Calu3 (cell line): ENCODE measurements at regions not wholly inside any gene's neighbourhood (a gene's known extent, or its start where the extent isn't known, plus 50 kb on each side); places are given as distances from the start of the nearest gene placed in this dataset.

Source experiments
- BruUV-seq: library from RNA; stranded (reverse); fragments of 400-500 nt; replicated peaks from 2 replicates; lab custom pipeline; 2021; lab: Mats Ljungman, UMichigan
- CTCF ChIA-PET: fragments of 300-600 bp; sonication (Branson Sonifier 250); formaldehyde crosslinking; loops from one replicate; lab custom pipeline; 2022; ENCODE audit warnings: antibody characterized with exemption; lab: Charles Lee
- DNase-seq: peaks from one replicate; pipeline ENCODE4 v3.0.0; 2022
- H3K27ac Mint-ChIP-seq: one replicate; pipeline ENCODE4 v1.8.0; 2022; ENCODE audit warnings: mixed read lengths; ENCODE audit not compliant: unreplicated experiment
- H3K27me3 Mint-ChIP-seq: one replicate; pipeline ENCODE4 v1.8.0; 2022; ENCODE audit warnings: mixed read lengths; ENCODE audit not compliant: unreplicated experiment
- H3K36me3 Mint-ChIP-seq: one replicate; pipeline ENCODE4 v1.8.0; 2022; ENCODE audit warnings: mild to moderate bottlenecking, moderate library complexity, mixed read lengths; ENCODE audit not compliant: insufficient read depth, unreplicated experiment
- H3K4me1 Mint-ChIP-seq: one replicate; pipeline ENCODE4 v1.8.0; 2022; ENCODE audit warnings: mild to moderate bottlenecking, low read depth, mixed read lengths; ENCODE audit not compliant: unreplicated experiment
- H3K4me3 Mint-ChIP-seq: one replicate; pipeline ENCODE4 v1.8.0; 2022; ENCODE audit warnings: mild to moderate bottlenecking, low read depth, moderate library complexity, mixed read lengths; ENCODE audit not compliant: unreplicated experiment
- H3K9me3 Mint-ChIP-seq: one replicate; pipeline ENCODE4 v1.8.0; 2022; ENCODE audit warnings: low read depth, mixed read lengths; ENCODE audit not compliant: unreplicated experiment
- intact Hi-C: fragments of 100-400 bp; cut with micrococcal nuclease; formaldehyde crosslinking; loops from one replicate; pipeline ENCODE4 v1.10.0; 2022; ENCODE audit not compliant: unreplicated experiment
- TF ChIP-seq, protein P1 (sequence below): fragments of 200-600 bp; IDR thresholded peaks from one replicate; pipeline ENCODE4 v1.8.0; 2022; ENCODE audit warnings: antibody characterized with exemption; ENCODE audit not compliant: unreplicated experiment

DNA sequence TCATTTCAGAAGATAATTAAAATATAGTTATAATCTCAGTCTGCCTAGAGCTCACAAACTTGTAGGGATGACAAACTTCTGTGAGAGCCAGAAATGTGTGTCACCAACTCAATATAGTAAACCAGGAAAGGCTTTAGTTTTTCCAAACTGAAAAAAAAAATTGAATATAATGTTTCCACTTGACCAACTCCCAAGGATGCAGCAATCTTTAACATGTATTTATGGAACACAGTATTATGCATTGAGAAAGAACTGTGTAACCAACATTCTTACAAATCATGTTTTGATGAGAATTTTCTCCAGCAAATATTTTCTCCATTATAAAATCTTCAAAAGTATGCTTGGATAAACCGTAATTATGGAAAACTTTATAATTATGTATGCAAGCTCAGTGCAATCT is 50.1 kb upstream of the KLF12 start:
- Mint-ChIP-seq H3K27ac (no peak overlapping the region), H3K4me1 (no peaks in the 10 kb centered on the region), H3K4me3 (no peak overlapping the region), H3K36me3 (no peaks in the 10 kb centered on the region), H3K27me3 (no peaks in the 10 kb centered on the region), H3K9me3 (no peaks in the 10 kb centered on the region)
- DNase-seq: no peak
- CTCF ChIA-PET: no interaction called here
- intact Hi-C loops: no loop called here
- TF ChIP-seq, protein P1, sequence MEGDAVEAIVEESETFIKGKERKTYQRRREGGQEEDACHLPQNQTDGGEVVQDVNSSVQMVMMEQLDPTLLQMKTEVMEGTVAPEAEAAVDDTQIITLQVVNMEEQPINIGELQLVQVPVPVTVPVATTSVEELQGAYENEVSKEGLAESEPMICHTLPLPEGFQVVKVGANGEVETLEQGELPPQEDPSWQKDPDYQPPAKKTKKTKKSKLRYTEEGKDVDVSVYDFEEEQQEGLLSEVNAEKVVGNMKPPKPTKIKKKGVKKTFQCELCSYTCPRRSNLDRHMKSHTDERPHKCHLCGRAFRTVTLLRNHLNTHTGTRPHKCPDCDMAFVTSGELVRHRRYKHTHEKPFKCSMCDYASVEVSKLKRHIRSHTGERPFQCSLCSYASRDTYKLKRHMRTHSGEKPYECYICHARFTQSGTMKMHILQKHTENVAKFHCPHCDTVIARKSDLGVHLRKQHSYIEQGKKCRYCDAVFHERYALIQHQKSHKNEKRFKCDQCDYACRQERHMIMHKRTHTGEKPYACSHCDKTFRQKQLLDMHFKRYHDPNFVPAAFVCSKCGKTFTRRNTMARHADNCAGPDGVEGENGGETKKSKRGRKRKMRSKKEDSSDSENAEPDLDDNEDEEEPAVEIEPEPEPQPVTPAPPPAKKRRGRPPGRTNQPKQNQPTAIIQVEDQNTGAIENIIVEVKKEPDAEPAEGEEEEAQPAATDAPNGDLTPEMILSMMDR: no peak
- BruUV-seq: no TSS peak
